ENCODE measurements at regions not wholly inside any gene's neighbourhood (a gene's known extent, or its start where the extent isn't known, plus 50 kb on each side); places are given as distances from the start of the nearest gene placed in this dataset.
"Not testable (repeated sequence)": the region's sequence is repeated elsewhere in the genome, so short reads cannot be mapped to it uniquely, and the experiment has no call there.

DNA sequence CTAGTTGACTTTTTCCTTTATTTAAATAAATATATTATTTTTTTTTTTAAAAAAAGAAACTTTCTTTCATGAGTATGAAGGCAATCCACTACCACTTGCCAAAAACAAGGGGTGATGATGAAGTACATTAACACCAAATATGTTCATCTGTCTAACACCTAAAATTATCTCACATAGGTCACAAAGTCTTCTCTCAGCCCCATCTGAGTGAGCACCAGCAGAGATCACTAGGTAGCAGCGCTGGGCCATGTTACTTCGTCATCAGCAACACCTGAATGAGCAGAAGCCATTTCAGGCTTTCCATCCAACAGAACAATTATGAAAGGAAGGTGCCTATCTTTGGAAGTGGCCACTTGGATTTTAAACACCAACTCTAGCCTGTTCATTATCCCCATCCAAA lies 811.6 kb upstream of the AMELY start:
- Mint-ChIP-seq H3K36me3 (no peaks in the 10 kb centered on the region), H3K9me3 (no peaks in the 10 kb centered on the region), H3K4me3 (no peak overlapping the region), H3K4me1 (no peaks in the 10 kb centered on the region), H3K27ac (no peak overlapping the region), H3K27me3 (no peaks in the 10 kb centered on the region)
- no peak for DNase-seq

DNA sequence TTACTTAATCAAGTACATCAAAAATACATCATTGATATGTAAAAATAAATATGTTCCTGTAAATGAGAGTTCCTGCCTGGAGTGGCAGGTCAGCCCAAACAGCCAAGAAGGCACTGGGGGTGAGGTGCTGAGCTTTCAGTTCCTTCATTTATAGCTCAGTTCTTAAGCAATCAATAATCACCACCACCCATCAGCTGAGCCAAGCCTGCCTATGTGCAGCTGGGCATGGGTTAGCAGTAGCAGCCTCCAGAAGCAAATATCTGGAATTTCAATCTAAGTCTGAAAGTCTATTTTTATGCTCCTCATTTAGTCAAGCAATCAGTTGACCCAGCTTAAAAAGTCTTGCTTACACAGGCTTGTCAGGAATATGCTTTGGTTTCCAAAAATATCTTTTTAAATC lies 811.0 kb upstream of the AMELY start:
- DNase-seq, result no peak
- H3K4me1 Mint-ChIP-seq, result no peaks in the 10 kb centered on the region
- no peak overlapping the region for H3K4me3 Mint-ChIP-seq
- H3K27ac Mint-ChIP-seq, result no peak overlapping the region
- H3K27me3 Mint-ChIP-seq, result no peaks in the 10 kb centered on the region
- no peaks in the 10 kb centered on the region for H3K9me3 Mint-ChIP-seq
- H3K36me3 Mint-ChIP-seq, result no peaks in the 10 kb centered on the region

GRCh38 chrY:7720974-7721373 lies 809.4 kb upstream of the AMELY start:
- Mint-ChIP-seq H3K9me3 (no peaks in the 10 kb centered on the region), H3K4me1 (no peaks in the 10 kb centered on the region), H3K27me3 (no peaks in the 10 kb centered on the region), H3K27ac (no peak overlapping the region), H3K36me3 (no peaks in the 10 kb centered on the region), H3K4me3 (no peak overlapping the region)
- DNase-seq, result no peak

GRCh38 chrY:7719271-7719670 lies 807.7 kb upstream of the AMELY start:
- Mint-ChIP-seq H3K4me3 (no peak overlapping the region), H3K4me1 (no peaks in the 10 kb centered on the region), H3K9me3 (no peaks in the 10 kb centered on the region), H3K27me3 (no peaks in the 10 kb centered on the region), H3K36me3 (no peaks in the 10 kb centered on the region), H3K27ac (no peak overlapping the region)
- DNase-seq, result no peak

GRCh38 chrY:7718626-7719025 lies 807.1 kb upstream of the AMELY start:
- Mint-ChIP-seq H3K27ac (no peak overlapping the region), H3K36me3 (no peaks in the 10 kb centered on the region), H3K4me1 (no peaks in the 10 kb centered on the region), H3K9me3 (no peaks in the 10 kb centered on the region), H3K4me3 (no peak overlapping the region), H3K27me3 (no peaks in the 10 kb centered on the region)
- DNase-seq, result no peak

- H3K9me3 Mint-ChIP-seq, result no peaks in the 10 kb centered on the region
- no peak overlapping the region for H3K4me3 Mint-ChIP-seq
- H3K4me1 Mint-ChIP-seq, result no peaks in the 10 kb centered on the region
- no peak overlapping the region for H3K27ac Mint-ChIP-seq
- no peaks in the 10 kb centered on the region for H3K27me3 Mint-ChIP-seq
- no peaks in the 10 kb centered on the region for H3K36me3 Mint-ChIP-seq
- no peak for DNase-seq
Observed at GRCh38 chrY:7718126-7718525, 806.6 kb upstream of the AMELY start.

DNA sequence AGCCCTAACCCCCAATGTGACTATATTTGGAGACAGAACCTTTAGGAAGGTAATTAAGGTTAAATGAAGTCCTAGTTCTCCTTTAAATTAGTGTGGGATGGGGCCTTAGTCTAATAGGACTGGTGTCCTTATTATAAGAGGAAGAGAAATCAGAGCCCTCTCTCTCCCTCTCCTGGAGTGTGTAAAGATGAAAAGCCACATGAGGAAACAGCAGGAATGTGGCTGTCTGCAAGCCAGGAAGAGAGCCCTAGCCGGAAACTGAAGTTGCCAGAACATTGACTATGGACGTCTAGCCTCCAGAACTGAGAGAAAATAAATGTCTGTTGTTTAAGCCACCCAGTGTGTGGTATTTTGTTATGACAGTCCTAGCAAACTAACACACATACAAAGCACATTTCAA lies 802.9 kb upstream of the AMELY start:
- H3K4me1 Mint-ChIP-seq, result no peaks in the 10 kb centered on the region
- H3K36me3 Mint-ChIP-seq, result no peaks in the 10 kb centered on the region
- H3K27ac Mint-ChIP-seq, result no peak overlapping the region
- H3K9me3 Mint-ChIP-seq, result no peaks in the 10 kb centered on the region
- H3K4me3 Mint-ChIP-seq, result no peak overlapping the region
- peaks cover 6% of the 10 kb centered on the region for H3K27me3 Mint-ChIP-seq
- no peak for DNase-seq

- H3K4me1 Mint-ChIP-seq, H3K9me3 Mint-ChIP-seq, DNase-seq, H3K27ac Mint-ChIP-seq, H3K36me3 Mint-ChIP-seq, H3K27me3 Mint-ChIP-seq, H3K4me3 Mint-ChIP-seq: not testable (repeated sequence)
Observed at GRCh38 chrY:7713738-7714137, 802.2 kb upstream of the AMELY start.

DNA sequence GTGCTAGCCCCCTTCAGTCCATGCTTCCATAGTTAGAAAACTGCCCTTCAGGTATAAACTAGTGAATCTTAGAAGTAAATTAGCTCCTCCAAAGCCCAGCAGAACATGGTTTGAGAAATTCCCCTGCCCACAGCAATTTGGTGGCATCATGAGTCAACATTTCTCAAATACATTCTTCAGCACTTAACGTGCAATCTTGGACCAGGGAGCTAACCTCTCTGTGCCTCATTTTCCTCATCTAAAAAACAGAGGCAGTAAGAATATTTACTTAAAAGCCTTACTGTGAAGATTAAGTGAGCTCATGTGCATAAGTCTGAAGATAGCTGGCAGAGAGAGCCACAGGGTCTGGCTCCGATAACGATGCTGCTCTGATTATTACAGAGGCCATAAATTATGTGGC lies 800.7 kb upstream of the AMELY start:
- H3K36me3 Mint-ChIP-seq, result no peaks in the 10 kb centered on the region
- H3K27ac Mint-ChIP-seq, result no peak overlapping the region
- H3K9me3 Mint-ChIP-seq, result no peaks in the 10 kb centered on the region
- no peak overlapping the region for H3K4me3 Mint-ChIP-seq
- no peaks in the 10 kb centered on the region for H3K4me1 Mint-ChIP-seq
- peaks cover 7% of the 10 kb centered on the region for H3K27me3 Mint-ChIP-seq
- DNase-seq, result no peak

DNA sequence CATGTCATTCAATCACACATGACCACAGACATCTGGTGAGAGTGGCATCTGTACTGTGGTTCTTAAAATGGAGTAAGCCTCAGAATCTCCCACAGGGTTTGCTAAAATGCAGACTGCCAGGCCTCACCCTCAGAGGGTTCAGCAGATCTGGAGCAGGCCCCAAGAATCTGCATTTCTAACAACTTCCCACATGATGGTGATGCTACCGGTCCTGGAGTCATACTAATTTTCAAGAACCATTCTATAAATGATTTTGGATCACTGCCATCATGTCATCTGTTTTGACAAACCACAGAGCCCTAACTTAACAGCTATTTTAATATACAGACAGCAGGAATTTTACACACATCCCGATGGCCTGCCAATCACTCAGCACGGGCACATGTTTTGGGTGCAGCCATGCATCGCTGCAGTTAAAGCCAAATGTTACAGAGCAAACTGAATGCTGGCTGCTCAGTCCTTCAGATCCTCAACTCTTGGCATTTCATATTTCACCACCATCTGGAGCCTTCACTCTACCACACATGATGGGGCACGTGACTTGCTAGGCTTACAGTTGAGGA lies 792.1 kb upstream of the AMELY start:
- no peak overlapping the region for H3K4me3 Mint-ChIP-seq
- no peaks in the 10 kb centered on the region for H3K9me3 Mint-ChIP-seq
- no peaks in the 10 kb centered on the region for H3K36me3 Mint-ChIP-seq
- H3K27me3 Mint-ChIP-seq, result no peaks in the 10 kb centered on the region
- H3K4me1 Mint-ChIP-seq, result no peaks in the 10 kb centered on the region
- no peak overlapping the region for H3K27ac Mint-ChIP-seq
- no peak for DNase-seq

GRCh38 chrY:7702481-7702880 lies 790.9 kb upstream of the AMELY start:
- no peak overlapping the region for H3K27ac Mint-ChIP-seq
- no peak overlapping the region for H3K4me3 Mint-ChIP-seq
- no peaks in the 10 kb centered on the region for H3K27me3 Mint-ChIP-seq
- H3K9me3 Mint-ChIP-seq, result no peaks in the 10 kb centered on the region
- H3K36me3 Mint-ChIP-seq, result no peaks in the 10 kb centered on the region
- DNase-seq, result no peak
- H3K4me1 Mint-ChIP-seq, result no peaks in the 10 kb centered on the region

GRCh38 chrY:7701676-7702075 lies 790.1 kb upstream of the AMELY start:
- Mint-ChIP-seq H3K27ac (no peak overlapping the region), H3K4me1 (no peaks in the 10 kb centered on the region), H3K4me3 (no peak overlapping the region), H3K27me3 (no peaks in the 10 kb centered on the region), H3K36me3 (no peaks in the 10 kb centered on the region), H3K9me3 (no peaks in the 10 kb centered on the region)
- DNase-seq, result no peak

DNA sequence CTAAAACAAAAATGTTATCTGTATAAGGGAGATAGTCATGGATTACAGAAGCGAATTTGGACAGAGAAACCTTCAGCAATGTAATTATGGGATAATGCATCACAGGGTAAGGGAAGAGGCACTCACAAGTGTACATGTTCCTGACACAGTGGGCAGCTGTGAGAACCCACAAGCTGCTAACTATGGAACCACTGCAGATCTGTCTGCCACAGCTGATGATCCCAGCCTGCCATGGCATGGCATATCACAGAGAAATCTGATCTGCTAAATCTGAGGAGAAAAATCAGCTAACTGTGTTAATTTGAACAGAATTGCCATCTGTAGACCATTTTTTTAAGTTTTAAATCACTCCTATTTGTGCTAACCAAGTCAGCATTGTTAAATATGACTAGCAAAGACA lies 786.0 kb upstream of the AMELY start:
- no peak overlapping the region for H3K4me3 Mint-ChIP-seq
- H3K36me3 Mint-ChIP-seq, result no peaks in the 10 kb centered on the region
- H3K27me3 Mint-ChIP-seq, result no peaks in the 10 kb centered on the region
- DNase-seq, result no peak
- H3K27ac Mint-ChIP-seq, result no peak overlapping the region
- H3K4me1 Mint-ChIP-seq, result no peaks in the 10 kb centered on the region
- no peaks in the 10 kb centered on the region for H3K9me3 Mint-ChIP-seq

GRCh38 chrY:7692701-7693100 lies 781.1 kb upstream of the AMELY start:
- no peaks in the 10 kb centered on the region for H3K9me3 Mint-ChIP-seq
- no peaks in the 10 kb centered on the region for H3K36me3 Mint-ChIP-seq
- no peaks in the 10 kb centered on the region for H3K4me1 Mint-ChIP-seq
- H3K27ac Mint-ChIP-seq, result no peak overlapping the region
- H3K27me3 Mint-ChIP-seq, result no peaks in the 10 kb centered on the region
- no peak for DNase-seq
- H3K4me3 Mint-ChIP-seq, result no peak overlapping the region

- Mint-ChIP-seq H3K9me3 (no peaks in the 10 kb centered on the region), H3K27me3 (no peaks in the 10 kb centered on the region), H3K4me1 (no peaks in the 10 kb centered on the region), H3K4me3 (no peak overlapping the region), H3K27ac (no peak overlapping the region), H3K36me3 (no peaks in the 10 kb centered on the region)
- DNase-seq, result no peak
Observed at GRCh38 chrY:7687086-7687485, 775.5 kb upstream of the AMELY start.

DNA sequence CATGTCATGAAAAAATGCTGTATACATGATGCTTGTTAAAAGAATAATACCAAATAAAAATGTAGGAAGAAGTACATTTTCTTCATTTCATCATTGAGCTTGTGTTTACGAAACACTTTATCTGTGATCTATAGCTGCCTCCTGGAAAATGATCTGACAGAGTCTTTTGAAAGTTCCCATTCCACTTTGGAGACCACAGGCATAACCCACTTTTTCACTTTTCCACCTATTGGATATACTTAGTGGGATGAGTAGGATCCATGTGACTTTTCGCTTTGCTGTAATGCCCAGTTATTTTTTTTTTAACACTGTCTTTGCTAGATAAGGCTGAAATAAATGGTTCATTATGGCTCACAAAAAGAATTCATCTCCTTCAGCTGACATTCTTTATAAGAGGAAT lies 773.0 kb upstream of the AMELY start:
- H3K9me3 Mint-ChIP-seq, result no peaks in the 10 kb centered on the region
- no peaks in the 10 kb centered on the region for H3K36me3 Mint-ChIP-seq
- no peaks in the 10 kb centered on the region for H3K27me3 Mint-ChIP-seq
- no peaks in the 10 kb centered on the region for H3K4me1 Mint-ChIP-seq
- no peak overlapping the region for H3K27ac Mint-ChIP-seq
- H3K4me3 Mint-ChIP-seq, result no peak overlapping the region
- DNase-seq, result no peak

DNA sequence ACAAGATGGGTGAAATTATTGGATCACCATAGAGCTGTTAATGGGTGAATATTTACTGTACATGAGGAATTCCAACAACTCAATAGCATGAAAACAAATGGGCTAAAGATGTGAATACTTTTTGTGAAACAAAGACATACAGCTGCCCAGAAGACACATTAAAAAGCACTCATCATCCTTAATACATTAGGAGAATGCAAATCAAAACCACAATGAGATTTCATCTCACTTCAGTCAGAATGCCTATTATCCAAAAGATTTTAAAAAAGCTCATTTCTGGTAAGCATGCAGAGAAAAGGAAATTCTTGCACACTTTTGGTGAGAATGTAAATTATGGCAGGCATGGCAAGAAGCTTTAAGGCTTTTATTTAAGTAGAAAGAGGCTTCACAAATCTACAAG lies 770.8 kb upstream of the AMELY start:
- H3K27ac Mint-ChIP-seq, result no peak overlapping the region

More for the DNA sequence above, 770.8 kb upstream of the AMELY start:
- DNase-seq, result no peak
- H3K27me3 Mint-ChIP-seq, result no peaks in the 10 kb centered on the region
- no peaks in the 10 kb centered on the region for H3K36me3 Mint-ChIP-seq
- H3K9me3 Mint-ChIP-seq, result no peaks in the 10 kb centered on the region
- H3K4me1 Mint-ChIP-seq, result no peaks in the 10 kb centered on the region
- no peak overlapping the region for H3K4me3 Mint-ChIP-seq

Data from activated naive CD8-positive, alpha-beta T cell treated with anti-CD3 and anti-CD28 coated beads for 36 hours (primary cell).